ENCODE measurements at regions not wholly inside any gene's neighbourhood (a gene's known extent, or its start where the extent isn't known, plus 50 kb on each side); places are given as distances from the start of the nearest gene placed in this dataset.
"Not testable (repeated sequence)": the region's sequence is repeated elsewhere in the genome, so short reads cannot be mapped to it uniquely, and the experiment has no call there.

GRCh38 chr9:107826688-107826983, 337.1 kb upstream of the KLF4 start:
- TF ChIP-seq SIN3A (IDR thresholded peaks at IDR 0.05; ENCODE audit: low read depth); ZNF274 (IDR thresholded peaks at IDR 0.05; ENCODE audit: low read depth, low read length); CTCF (IDR thresholded peaks at IDR 0.05 in 2 of 3, conservative IDR thresholded peaks at IDR 0.05 in 1 of 3; ENCODE audit: borderline replicate concordance in 1 of 3, insufficient read depth in 1 of 3, low read depth in 2 of 3, low read length in 2 of 3); POLR2AphosphoS5 (IDR thresholded peaks at IDR 0.05; ENCODE audit: low read depth, low read length); POLR2A (IDR thresholded peaks at IDR 0.05; ENCODE audit: borderline replicate concordance, extremely low read depth, insufficient read depth, insufficient read length); TCF7L2 (IDR thresholded peaks at IDR 0.05; ENCODE audit: borderline replicate concordance, extremely low read depth, insufficient read depth, insufficient read length); EGR1 (IDR thresholded peaks at IDR 0.05; ENCODE audit: low read depth); ZBTB33 (IDR thresholded peaks at IDR 0.05; ENCODE audit: extremely low read depth, insufficient replicate concordance, low read length); REST (IDR thresholded peaks at IDR 0.05; ENCODE audit: low read depth); EZH2 (IDR thresholded peaks at IDR 0.05); SP1 (IDR thresholded peaks at IDR 0.05; ENCODE audit: low read depth); MAX (IDR thresholded peaks at IDR 0.05); CEBPB (IDR thresholded peaks at IDR 0.05; ENCODE audit: low read depth); CBX3 (IDR thresholded peaks at IDR 0.05; ENCODE audit: low read depth): not testable (repeated sequence)

Measured in HCT116 (cell line).